OCI-LY1 (cell line): ENCODE measurements at regions not wholly inside any gene's neighbourhood (a gene's known extent, or its start where the extent isn't known, plus 50 kb on each side); places are given as distances from the start of the nearest gene placed in this dataset.

Experiments
- H2AFZ ChIP-seq: fragments of 200-600 bp; sonication (generic), shearing (Covaris generic); 2 replicates; pipeline ENCODE4 v1.6.0; 2014; ENCODE audit warnings: antibody characterized with exemption, mild to moderate bottlenecking, low read length
- H3F3A ChIP-seq: fragments of 200-600 bp; sonication (generic), shearing (Covaris generic); 2 replicates; pipeline ENCODE4 v1.6.0; 2014; ENCODE audit warnings: mild to moderate bottlenecking, antibody characterized with exemption, low read length, moderate library complexity; ENCODE audit not compliant: insufficient read depth
- H3K27ac ChIP-seq: fragments of 200-600 bp; sonication (generic); 2 replicates; pipeline ENCODE4 v1.5.1; 2014; ENCODE audit warnings: low read length, mixed run types, mild to moderate bottlenecking, low read depth; ENCODE audit not compliant: poor library complexity, severe bottlenecking
- H3K27me3 ChIP-seq: fragments of 200-600 bp; sonication (generic); 2 replicates; pipeline ENCODE4 v1.6.0; 2014; ENCODE audit warnings: antibody characterized with exemption, mild to moderate bottlenecking, low read length, moderate library complexity; ENCODE audit not compliant: insufficient read depth
- H3K36me3 ChIP-seq: fragments of 200-600 bp; sonication (generic); 2 replicates; pipeline ENCODE4 v1.6.1; 2014; ENCODE audit warnings: mild to moderate bottlenecking, antibody characterized with exemption, low read length, moderate library complexity, mixed read lengths; ENCODE audit not compliant: insufficient read depth
- H3K4me1 ChIP-seq: fragments of 200-600 bp; sonication (generic); 2 replicates; pipeline ENCODE4 v1.5.1; 2014; ENCODE audit warnings: mild to moderate bottlenecking, low read length, moderate library complexity; ENCODE audit not compliant: insufficient read depth, severe bottlenecking
- H3K4me2 ChIP-seq: fragments of 200-600 bp; sonication (generic), shearing (Covaris generic); 2 replicates; pipeline ENCODE4 v1.6.1; 2014; ENCODE audit warnings: low read length
- H3K4me3 ChIP-seq: fragments of 200-600 bp; sonication (generic); 2 replicates; pipeline ENCODE4 v1.5.1; 2014; ENCODE audit warnings: low read length, low read depth, mild to moderate bottlenecking, mixed read lengths; ENCODE audit not compliant: poor library complexity, severe bottlenecking
- H3K79me2 ChIP-seq: fragments of 200-600 bp; shearing (Covaris generic); 2 replicates; pipeline ENCODE4 v1.6.1; 2016; ENCODE audit warnings: mixed run types, low read length, mixed read lengths; ENCODE audit not compliant: insufficient read depth
- H3K9ac ChIP-seq: fragments of 200-600 bp; sonication (generic), shearing (Covaris generic); 2 replicates; pipeline ENCODE4 v1.6.1; 2014; ENCODE audit warnings: mild to moderate bottlenecking, low read length, mixed read lengths
- H3K9me2 ChIP-seq: fragments of 200-600 bp; sonication (generic), shearing (Covaris generic); 2 replicates; pipeline ENCODE4 v1.6.1; 2014; ENCODE audit warnings: low read depth, mild to moderate bottlenecking, low read length, mixed read lengths
- H3K9me3 ChIP-seq: fragments of 200-600 bp; shearing (Covaris generic); 2 replicates; pipeline ENCODE4 v1.6.1; 2014; ENCODE audit warnings: low read length, mixed read lengths
- H4K20me1 ChIP-seq: fragments of 200-600 bp; sonication (generic), shearing (Covaris generic); 2 replicates; pipeline ENCODE4 v1.6.0; 2016; ENCODE audit warnings: mild to moderate bottlenecking, low read length; ENCODE audit not compliant: insufficient read depth
- CTCF ChIP-seq: fragments of 200-600 bp; sonication (generic), shearing (Covaris generic); IDR thresholded peaks from 2 replicates; pipeline ENCODE4 v1.5.1; 2017; ENCODE audit warnings: mild to moderate bottlenecking, antibody characterized with exemption, low read length, moderate library complexity, mixed read lengths
- EZH2 ChIP-seq: fragments of 200-600 bp; sonication (generic), shearing (Covaris generic); IDR thresholded peaks from 2 replicates; pipeline ENCODE4 v1.8.0; 2017; ENCODE audit warnings: borderline replicate concordance, mixed run types, mild to moderate bottlenecking, antibody characterized with exemption, low read length, moderate library complexity, mixed read lengths

- no peak overlapping the region for H3K9ac ChIP-seq
- TF ChIP-seq EZH2: no peak
- TF ChIP-seq CTCF: no peak
- H3K79me2 ChIP-seq: no peaks in the 10 kb centered on the region
- H3K9me3 ChIP-seq: no peaks in the 10 kb centered on the region
- H3F3A ChIP-seq: no peaks in the 10 kb centered on the region
- H2AFZ ChIP-seq: no peak overlapping the region
- no peak overlapping the region for H3K27ac ChIP-seq
- no peak overlapping the region for H3K4me3 ChIP-seq
- H3K27me3 ChIP-seq: no peaks in the 10 kb centered on the region
- no peaks in the 10 kb centered on the region for H3K4me1 ChIP-seq
- H3K36me3 ChIP-seq: no peaks in the 10 kb centered on the region
- H4K20me1 ChIP-seq: no peaks in the 10 kb centered on the region
- H3K4me2 ChIP-seq: no peak overlapping the region
- H3K9me2 ChIP-seq: no peaks in the 10 kb centered on the region
These were observed 145.1 kb upstream of the TGFBR2 start for GRCh38 chr3:30461311-30461710.

DNA sequence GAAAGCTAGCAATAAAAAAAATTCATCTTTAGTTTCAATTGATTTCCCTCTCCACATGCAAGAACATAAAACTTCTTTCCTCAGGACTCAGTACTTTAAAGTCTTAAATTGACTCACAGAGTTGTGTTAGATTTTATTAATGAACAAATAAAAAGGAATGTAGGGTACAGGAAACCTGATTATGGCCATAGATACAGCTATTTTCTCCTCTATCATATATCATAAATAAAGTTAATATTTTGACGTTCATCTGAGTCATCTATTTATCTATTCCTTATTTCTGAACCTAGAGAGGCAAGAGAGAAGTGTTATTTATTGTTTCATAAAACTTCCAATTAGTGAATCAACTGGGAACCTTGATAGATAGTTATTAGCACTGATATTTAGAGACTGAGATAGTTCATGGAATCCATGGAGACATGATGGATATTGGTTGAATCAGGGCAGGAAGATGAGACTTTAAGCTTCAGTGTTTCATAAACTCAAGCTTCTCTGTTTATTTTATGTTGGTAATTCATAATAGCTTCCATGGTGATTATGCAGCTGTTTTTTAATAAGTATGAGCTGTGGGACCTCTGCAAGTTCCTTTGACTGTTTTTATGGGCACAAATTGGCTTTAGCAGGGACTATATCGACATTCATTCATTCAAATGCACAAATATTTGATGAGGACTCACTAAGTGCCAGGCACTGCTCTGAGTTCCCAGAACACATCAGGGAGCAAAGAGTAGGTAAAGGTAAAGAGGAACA lies 143.5 kb upstream of the TGFBR2 start:
- Histone ChIP-seq H3K4me3 (no peak overlapping the region), H3K4me1 (no peaks in the 10 kb centered on the region), H2AFZ (no peak overlapping the region), H3K27ac (no peak overlapping the region), H3K79me2 (no peaks in the 10 kb centered on the region), H3K27me3 (no peaks in the 10 kb centered on the region), H3K9ac (no peak overlapping the region), H3K9me3 (no peaks in the 10 kb centered on the region), H3K9me2 (no peaks in the 10 kb centered on the region), H4K20me1 (no peaks in the 10 kb centered on the region), H3F3A (no peaks in the 10 kb centered on the region), H3K36me3 (no peaks in the 10 kb centered on the region), H3K4me2 (no peak overlapping the region)
- no peak for TF ChIP-seq CTCF
- no peak for TF ChIP-seq EZH2

DNA sequence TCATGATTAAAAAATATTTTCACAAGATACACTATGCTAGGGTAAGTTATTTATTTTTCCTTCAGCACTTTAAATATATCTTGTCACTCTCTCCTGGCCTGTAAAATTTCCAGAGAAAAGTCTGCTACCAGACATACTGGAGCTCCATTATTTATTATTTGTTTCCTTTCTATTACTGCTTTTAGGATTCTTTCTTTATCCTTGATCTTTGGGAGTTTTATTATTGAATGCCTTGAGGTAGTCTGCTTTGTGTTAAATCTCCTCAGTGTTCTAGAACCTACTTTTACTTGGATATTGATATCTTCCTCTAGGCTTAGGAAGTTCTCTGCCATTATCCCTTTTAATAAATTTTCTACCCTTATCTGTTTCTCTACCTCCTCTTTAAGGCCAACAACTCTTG lies 142.0 kb upstream of the TGFBR2 start:
- no peak overlapping the region for H2AFZ ChIP-seq
- no peaks in the 10 kb centered on the region for H3K4me1 ChIP-seq
- no peaks in the 10 kb centered on the region for H3K9me2 ChIP-seq
- H4K20me1 ChIP-seq: no peaks in the 10 kb centered on the region
- no peak overlapping the region for H3K4me2 ChIP-seq
- H3K79me2 ChIP-seq: no peaks in the 10 kb centered on the region
- no peak overlapping the region for H3K27ac ChIP-seq
- no peaks in the 10 kb centered on the region for H3K9me3 ChIP-seq
- no peak overlapping the region for H3K4me3 ChIP-seq
- TF ChIP-seq CTCF: no peak
- no peak for TF ChIP-seq EZH2
- H3K36me3 ChIP-seq: no peaks in the 10 kb centered on the region
- H3K9ac ChIP-seq: no peak overlapping the region
- no peaks in the 10 kb centered on the region for H3K27me3 ChIP-seq
- H3F3A ChIP-seq: no peaks in the 10 kb centered on the region
